ENCODE measurements at regions not wholly inside any gene's neighbourhood (a gene's known extent, or its start where the extent isn't known, plus 50 kb on each side); places are given as distances from the start of the nearest gene placed in this dataset.

DNA sequence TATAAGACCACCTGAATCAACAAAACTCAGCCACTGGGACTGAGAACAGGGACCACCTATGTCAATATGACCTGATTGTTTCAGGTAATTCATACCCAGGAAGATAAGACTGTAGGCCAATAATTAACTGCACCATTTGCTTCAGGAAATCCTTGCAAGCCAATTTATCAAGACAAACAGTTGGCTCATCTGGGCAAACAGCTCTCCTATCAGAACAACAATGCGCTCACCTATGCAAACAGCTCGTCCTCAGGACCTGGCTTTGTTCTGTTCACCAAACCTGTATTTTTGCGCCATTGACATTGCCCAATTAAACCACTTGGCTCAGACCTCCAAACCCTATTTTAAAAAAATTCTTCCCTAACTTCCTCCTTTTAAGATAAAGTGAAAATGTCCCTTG, 92.3 kb upstream of the MARCHF11 start:
- Histone ChIP-seq H3K36me3 (ENCODE audit: control insufficient read depth, insufficient read depth, low read length) (no peaks in the 10 kb centered on the region), H3K4me3 (ENCODE audit: low read depth, low read length) (no peak overlapping the region), H3K27me3 (ENCODE audit: control insufficient read depth, insufficient read depth, low read length) (no peaks in the 10 kb centered on the region)
- DNase-seq (ENCODE audit: low read depth) (no peak), FAIRE-seq (peak; percentile 50)
- TF ChIP-seq, protein P1, sequence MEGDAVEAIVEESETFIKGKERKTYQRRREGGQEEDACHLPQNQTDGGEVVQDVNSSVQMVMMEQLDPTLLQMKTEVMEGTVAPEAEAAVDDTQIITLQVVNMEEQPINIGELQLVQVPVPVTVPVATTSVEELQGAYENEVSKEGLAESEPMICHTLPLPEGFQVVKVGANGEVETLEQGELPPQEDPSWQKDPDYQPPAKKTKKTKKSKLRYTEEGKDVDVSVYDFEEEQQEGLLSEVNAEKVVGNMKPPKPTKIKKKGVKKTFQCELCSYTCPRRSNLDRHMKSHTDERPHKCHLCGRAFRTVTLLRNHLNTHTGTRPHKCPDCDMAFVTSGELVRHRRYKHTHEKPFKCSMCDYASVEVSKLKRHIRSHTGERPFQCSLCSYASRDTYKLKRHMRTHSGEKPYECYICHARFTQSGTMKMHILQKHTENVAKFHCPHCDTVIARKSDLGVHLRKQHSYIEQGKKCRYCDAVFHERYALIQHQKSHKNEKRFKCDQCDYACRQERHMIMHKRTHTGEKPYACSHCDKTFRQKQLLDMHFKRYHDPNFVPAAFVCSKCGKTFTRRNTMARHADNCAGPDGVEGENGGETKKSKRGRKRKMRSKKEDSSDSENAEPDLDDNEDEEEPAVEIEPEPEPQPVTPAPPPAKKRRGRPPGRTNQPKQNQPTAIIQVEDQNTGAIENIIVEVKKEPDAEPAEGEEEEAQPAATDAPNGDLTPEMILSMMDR (IDR thresholded peaks at IDR 0.05; ENCODE audit: insufficient read depth, low read length, severe bottlenecking) = no peak

DNA sequence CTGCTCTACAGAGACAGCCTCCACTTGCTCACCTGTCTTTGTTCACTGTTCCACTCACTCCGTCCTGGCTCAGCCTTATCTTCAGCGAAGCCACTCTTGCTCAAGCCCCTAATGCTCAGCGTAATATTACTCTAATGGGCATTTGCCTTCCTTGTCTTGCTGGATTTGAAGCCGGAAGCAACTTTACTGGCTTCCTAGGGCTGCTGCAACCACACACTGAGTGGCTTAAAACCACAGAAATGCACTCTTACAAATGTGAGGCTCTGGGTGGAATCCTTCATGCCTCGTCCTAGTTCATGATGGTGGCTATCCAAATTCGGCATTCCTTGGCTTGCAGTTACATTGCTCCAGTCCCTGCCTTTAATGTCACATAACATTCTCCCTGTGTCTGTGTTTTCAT, 85.5 kb upstream of the MARCHF11 start:
- Histone ChIP-seq H3K27me3 (ENCODE audit: control insufficient read depth, insufficient read depth, low read length) (no peaks in the 10 kb centered on the region), H3K36me3 (ENCODE audit: control insufficient read depth, insufficient read depth, low read length) (no peaks in the 10 kb centered on the region), H3K4me3 (ENCODE audit: low read depth, low read length) (no peak overlapping the region)
- DNase-seq (ENCODE audit: low read depth) (no peak), FAIRE-seq (no peak)
- TF ChIP-seq, protein P1 (IDR thresholded peaks at IDR 0.05; ENCODE audit: insufficient read depth, low read length, severe bottlenecking) = no peak

DNA sequence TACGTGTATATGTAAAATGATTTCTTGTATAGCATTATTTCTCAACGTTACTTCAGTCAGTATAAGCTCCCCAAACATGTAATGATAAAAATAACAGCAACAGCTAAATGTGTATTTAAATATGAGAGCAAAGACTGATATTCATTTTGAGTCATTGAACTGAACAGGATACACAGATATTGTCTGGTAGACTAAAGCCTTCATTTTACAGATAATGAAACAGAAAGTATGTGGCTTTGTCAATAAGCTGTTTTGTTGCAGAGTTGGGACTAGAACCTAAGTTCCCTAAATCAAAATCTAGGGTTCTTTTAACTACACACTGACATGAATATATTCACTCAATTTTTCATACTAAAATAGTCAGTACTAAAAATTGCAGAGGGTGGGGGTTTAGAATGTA, 80.4 kb upstream of the MARCHF11 start:
- TF ChIP-seq, protein P1 (IDR thresholded peaks at IDR 0.05; ENCODE audit: insufficient read depth, low read length, severe bottlenecking) = no peak
- FAIRE-seq (no peak), DNase-seq (ENCODE audit: low read depth) (no peak)
- no peak overlapping the region for H3K4me3 ChIP-seq (ENCODE audit: low read depth, low read length)
- no peaks in the 10 kb centered on the region for H3K36me3 ChIP-seq (ENCODE audit: control insufficient read depth, insufficient read depth, low read length)
- H3K27me3 ChIP-seq (ENCODE audit: control insufficient read depth, insufficient read depth, low read length) = no peaks in the 10 kb centered on the region

DNA sequence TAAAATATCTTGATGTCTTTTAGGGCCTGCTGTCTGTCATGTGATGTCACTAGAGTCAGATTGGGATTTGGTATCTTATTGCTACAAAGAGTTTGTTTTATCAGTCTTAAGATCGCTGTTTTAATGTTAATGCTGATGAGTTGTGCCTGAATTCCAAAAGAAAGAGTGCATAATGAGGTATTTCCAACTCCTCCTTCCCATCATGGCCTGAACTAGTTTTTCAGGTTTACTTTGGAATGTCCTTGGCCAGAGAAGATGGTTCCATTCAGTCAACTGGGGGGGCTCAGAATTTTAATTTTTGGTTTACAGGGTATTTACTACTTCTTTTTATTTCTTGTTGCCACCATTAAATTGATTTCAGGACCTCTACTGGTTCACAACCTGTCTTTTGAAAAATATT, 74.3 kb upstream of the MARCHF11 start:
- Histone ChIP-seq H3K4me3 (ENCODE audit: low read depth, low read length) (no peak overlapping the region), H3K27me3 (ENCODE audit: control insufficient read depth, insufficient read depth, low read length) (no peaks in the 10 kb centered on the region), H3K36me3 (ENCODE audit: control insufficient read depth, insufficient read depth, low read length) (no peaks in the 10 kb centered on the region)
- DNase-seq (ENCODE audit: low read depth) (no peak), FAIRE-seq (no peak)
- TF ChIP-seq, protein P1 (IDR thresholded peaks at IDR 0.05; ENCODE audit: insufficient read depth, low read length, severe bottlenecking) = no peak

DNA sequence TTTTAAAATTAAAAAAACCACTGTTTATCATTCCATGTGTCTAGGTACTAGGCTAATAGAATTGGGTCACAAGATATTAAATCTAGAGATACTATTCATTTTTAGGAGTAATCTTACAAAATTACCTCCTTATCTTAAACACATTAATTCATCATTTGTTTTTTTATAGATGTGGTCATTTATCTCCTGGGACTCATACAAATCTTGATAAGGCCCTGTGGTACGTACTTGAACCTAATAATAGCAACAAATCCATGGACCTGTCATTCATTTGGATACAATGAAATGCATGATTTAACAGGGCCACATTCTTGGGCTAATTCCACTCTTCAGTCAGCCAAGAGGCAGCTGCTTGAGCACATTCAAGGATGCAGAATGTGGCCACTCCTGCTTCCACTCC, 66.4 kb upstream of the MARCHF11 start:
- no peak overlapping the region for H3K4me3 ChIP-seq (ENCODE audit: low read depth, low read length)
- DNase-seq (ENCODE audit: low read depth) (no peak), FAIRE-seq (no peak)
- no peaks in the 10 kb centered on the region for H3K36me3 ChIP-seq (ENCODE audit: control insufficient read depth, insufficient read depth, low read length)
- TF ChIP-seq, protein P1 (IDR thresholded peaks at IDR 0.05; ENCODE audit: insufficient read depth, low read length, severe bottlenecking) = no peak
- no peaks in the 10 kb centered on the region for H3K27me3 ChIP-seq (ENCODE audit: control insufficient read depth, insufficient read depth, low read length)

DNA sequence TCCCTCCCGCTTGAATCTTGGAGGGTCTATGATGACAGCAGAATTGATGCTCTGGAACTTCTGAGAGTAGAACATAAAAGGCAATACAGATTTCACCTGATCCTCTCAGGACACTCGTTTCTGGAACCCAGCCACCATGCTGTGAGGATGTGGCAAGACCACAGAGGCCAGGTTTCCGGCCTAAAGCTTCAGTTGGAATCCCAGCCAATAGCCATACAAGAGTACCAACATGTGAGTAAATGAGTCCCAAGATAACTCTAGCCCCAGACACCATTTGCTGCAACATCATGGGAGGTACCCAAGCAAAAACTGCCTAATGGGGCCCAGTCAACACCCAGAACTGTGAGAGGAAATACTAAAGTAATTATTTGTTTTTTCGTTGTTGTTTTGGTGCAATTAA, 65.7 kb upstream of the MARCHF11 start:
- Histone ChIP-seq H3K36me3 (ENCODE audit: control insufficient read depth, insufficient read depth, low read length) (no peaks in the 10 kb centered on the region), H3K4me3 (ENCODE audit: low read depth, low read length) (no peak overlapping the region), H3K27me3 (ENCODE audit: control insufficient read depth, insufficient read depth, low read length) (no peaks in the 10 kb centered on the region)
- FAIRE-seq (no peak), DNase-seq (ENCODE audit: low read depth) (no peak)
- TF ChIP-seq, protein P1 (IDR thresholded peaks at IDR 0.05; ENCODE audit: insufficient read depth, low read length, severe bottlenecking) = no peak
